DOHH2 (cell line): ENCODE measurements at regions not wholly inside any gene's neighbourhood (a gene's known extent, or its start where the extent isn't known, plus 50 kb on each side); places are given as distances from the start of the nearest gene placed in this dataset.

Source experiments
- EZH2phosphoT487 ChIP-seq: fragments of 200-600 bp; sonication (generic); IDR thresholded peaks from 2 replicates; pipeline ENCODE4 v1.6.1; 2017; ENCODE audit warnings: borderline replicate concordance, mild to moderate bottlenecking, antibody characterized with exemption, low read length, moderate library complexity, mixed read lengths
- TF ChIP-seq, protein P1 (sequence below): fragments of 200-600 bp; sonication (generic); IDR thresholded peaks from one replicate; pipeline ENCODE4 v1.5.1; 2014; ENCODE audit warnings: antibody characterized with exemption, mild to moderate bottlenecking, low read depth, low read length; ENCODE audit not compliant: poor library complexity, severe bottlenecking

- TF ChIP-seq, protein P1, sequence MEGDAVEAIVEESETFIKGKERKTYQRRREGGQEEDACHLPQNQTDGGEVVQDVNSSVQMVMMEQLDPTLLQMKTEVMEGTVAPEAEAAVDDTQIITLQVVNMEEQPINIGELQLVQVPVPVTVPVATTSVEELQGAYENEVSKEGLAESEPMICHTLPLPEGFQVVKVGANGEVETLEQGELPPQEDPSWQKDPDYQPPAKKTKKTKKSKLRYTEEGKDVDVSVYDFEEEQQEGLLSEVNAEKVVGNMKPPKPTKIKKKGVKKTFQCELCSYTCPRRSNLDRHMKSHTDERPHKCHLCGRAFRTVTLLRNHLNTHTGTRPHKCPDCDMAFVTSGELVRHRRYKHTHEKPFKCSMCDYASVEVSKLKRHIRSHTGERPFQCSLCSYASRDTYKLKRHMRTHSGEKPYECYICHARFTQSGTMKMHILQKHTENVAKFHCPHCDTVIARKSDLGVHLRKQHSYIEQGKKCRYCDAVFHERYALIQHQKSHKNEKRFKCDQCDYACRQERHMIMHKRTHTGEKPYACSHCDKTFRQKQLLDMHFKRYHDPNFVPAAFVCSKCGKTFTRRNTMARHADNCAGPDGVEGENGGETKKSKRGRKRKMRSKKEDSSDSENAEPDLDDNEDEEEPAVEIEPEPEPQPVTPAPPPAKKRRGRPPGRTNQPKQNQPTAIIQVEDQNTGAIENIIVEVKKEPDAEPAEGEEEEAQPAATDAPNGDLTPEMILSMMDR: no peak
- TF ChIP-seq EZH2phosphoT487: no peak
These were observed 1217.0 kb upstream of the ZEB2 start for GRCh38 chr2:145736871-145737270.
